ENCODE measurements at regions not wholly inside any gene's neighbourhood (a gene's known extent, or its start where the extent isn't known, plus 50 kb on each side); places are given as distances from the start of the nearest gene placed in this dataset.

DNA sequence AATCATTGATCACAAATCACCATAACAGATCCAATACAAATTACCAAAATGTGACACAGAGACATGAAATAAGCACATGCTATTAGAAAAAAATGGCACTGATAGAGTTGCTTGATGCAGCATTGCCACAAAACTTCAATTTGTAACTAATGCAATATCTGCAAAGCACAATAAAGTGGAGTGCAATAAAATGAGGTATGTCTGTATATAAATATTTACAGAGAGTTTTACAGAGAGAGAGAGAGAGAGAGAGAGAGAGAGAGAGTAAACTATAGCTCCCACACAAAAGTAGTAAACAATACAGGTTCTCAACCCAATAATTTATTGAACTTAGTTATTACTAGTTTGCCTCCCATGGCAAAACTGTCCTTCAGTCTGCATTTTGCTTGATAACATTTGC is 1807.0 kb downstream of the SUCLG1 start:
- intact Hi-C loops (cut with micrococcal nuclease; ENCODE audit: unreplicated experiment): no loop called here
- TF ChIP-seq, protein P1, sequence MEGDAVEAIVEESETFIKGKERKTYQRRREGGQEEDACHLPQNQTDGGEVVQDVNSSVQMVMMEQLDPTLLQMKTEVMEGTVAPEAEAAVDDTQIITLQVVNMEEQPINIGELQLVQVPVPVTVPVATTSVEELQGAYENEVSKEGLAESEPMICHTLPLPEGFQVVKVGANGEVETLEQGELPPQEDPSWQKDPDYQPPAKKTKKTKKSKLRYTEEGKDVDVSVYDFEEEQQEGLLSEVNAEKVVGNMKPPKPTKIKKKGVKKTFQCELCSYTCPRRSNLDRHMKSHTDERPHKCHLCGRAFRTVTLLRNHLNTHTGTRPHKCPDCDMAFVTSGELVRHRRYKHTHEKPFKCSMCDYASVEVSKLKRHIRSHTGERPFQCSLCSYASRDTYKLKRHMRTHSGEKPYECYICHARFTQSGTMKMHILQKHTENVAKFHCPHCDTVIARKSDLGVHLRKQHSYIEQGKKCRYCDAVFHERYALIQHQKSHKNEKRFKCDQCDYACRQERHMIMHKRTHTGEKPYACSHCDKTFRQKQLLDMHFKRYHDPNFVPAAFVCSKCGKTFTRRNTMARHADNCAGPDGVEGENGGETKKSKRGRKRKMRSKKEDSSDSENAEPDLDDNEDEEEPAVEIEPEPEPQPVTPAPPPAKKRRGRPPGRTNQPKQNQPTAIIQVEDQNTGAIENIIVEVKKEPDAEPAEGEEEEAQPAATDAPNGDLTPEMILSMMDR (conservative IDR thresholded peaks at IDR 0.05; ENCODE audit: low read depth, low read length): no peak
- no peak for TF ChIP-seq EZH2 (IDR thresholded peaks at IDR 0.05; ENCODE audit: borderline replicate concordance, low read depth, low read length, poor library complexity, severe bottlenecking)
- POLR2A ChIA-PET (ENCODE audit: low non-redundant PET): no interaction called here
- no peaks in the 10 kb centered on the region for H3K27me3 ChIP-seq (replicated peaks; ENCODE audit: insufficient read depth, low read depth, low read length, poor library complexity)
- BruUV-seq (replicated peaks): no TSS peak
- H3K4me3 ChIP-seq (ENCODE audit: low read depth, low read length, poor library complexity, severe bottlenecking): no peak overlapping the region
- CTCF ChIA-PET: no interaction called here
- no peaks in the 10 kb centered on the region for H3K4me1 ChIP-seq (ENCODE audit: insufficient read depth, low read length, poor library complexity, severe bottlenecking)
- DNase-seq (ENCODE audit: low spot score): no peak
- H3K27ac ChIP-seq (ENCODE audit: low read depth, low read length, poor library complexity, severe bottlenecking): no peak overlapping the region
- H3K36me3 ChIP-seq (ENCODE audit: insufficient read depth, low read length, poor library complexity, severe bottlenecking): no peaks in the 10 kb centered on the region
- peaks cover 19% of the 10 kb centered on the region for H3K9me3 ChIP-seq (ENCODE audit: low read depth, low read length, poor library complexity, severe bottlenecking)

DNA sequence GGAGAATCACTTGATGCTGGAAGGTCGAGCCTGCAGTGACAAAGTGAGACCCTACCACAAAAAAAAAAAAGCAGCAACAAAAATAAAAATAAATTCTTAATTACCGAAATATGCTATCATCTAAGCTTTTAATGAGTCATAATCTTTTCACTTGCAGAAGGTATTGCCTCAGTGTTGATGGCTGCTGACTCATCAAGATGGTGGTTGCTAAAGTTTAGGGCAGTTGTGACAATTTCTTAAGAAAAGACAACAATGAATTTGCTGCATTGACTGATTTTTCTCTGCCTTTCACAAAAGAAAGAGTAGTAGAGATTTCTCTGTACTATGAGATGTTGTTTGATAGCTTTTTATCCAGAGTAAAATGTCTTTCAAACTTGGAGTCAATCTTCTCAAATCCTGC is 1809.0 kb downstream of the SUCLG1 start:
- POLR2A ChIA-PET (ENCODE audit: low non-redundant PET): no interaction called here

DNA sequence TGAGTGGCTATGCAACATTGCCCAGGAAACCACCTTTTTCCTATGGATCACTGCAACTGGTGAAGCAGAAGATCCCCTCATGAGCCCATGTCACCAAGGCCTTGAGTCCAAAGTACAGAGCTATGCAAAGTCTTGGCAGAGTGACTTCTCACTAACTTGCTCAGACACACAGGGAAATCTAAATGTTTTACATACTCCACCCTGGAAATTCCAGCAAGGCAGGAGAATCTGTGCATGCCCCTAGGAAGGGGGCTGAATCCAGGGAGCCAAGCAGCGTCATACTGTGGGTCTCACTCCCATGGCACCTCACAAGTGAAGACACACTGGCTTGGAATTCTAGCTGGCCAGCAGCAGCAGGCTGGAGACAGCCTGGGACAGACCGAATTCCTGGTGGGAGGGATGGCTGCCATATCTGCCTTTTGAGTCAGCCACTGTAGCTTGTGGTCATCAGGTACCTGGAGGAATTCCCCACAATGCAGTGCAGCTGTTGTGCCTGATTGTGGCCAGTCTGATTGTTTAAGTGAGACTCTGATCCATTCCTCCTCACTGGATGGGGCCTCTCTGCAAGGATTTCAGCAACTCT is 1817.4 kb downstream of the SUCLG1 start:
- BruUV-seq (replicated peaks): no TSS peak
- no peak for DNase-seq (ENCODE audit: low spot score)
- H3K4me3 ChIP-seq (ENCODE audit: low read depth, low read length, poor library complexity, severe bottlenecking): no peak overlapping the region
- CTCF ChIA-PET: no interaction called here
- peaks cover 39% of the 10 kb centered on the region for H3K9me3 ChIP-seq (ENCODE audit: low read depth, low read length, poor library complexity, severe bottlenecking)
- intact Hi-C loops (cut with micrococcal nuclease; ENCODE audit: unreplicated experiment): no loop called here
- no peaks in the 10 kb centered on the region for H3K4me1 ChIP-seq (ENCODE audit: insufficient read depth, low read length, poor library complexity, severe bottlenecking)
- POLR2A ChIA-PET (ENCODE audit: low non-redundant PET): no interaction called here
- no peaks in the 10 kb centered on the region for H3K27me3 ChIP-seq (replicated peaks; ENCODE audit: insufficient read depth, low read depth, low read length, poor library complexity)
- H3K27ac ChIP-seq (ENCODE audit: low read depth, low read length, poor library complexity, severe bottlenecking): no peak overlapping the region
- TF ChIP-seq, protein P1 (conservative IDR thresholded peaks at IDR 0.05; ENCODE audit: low read depth, low read length): no peak
- no peak for TF ChIP-seq EZH2 (IDR thresholded peaks at IDR 0.05; ENCODE audit: borderline replicate concordance, low read depth, low read length, poor library complexity, severe bottlenecking)
- H3K36me3 ChIP-seq (ENCODE audit: insufficient read depth, low read length, poor library complexity, severe bottlenecking): no peaks in the 10 kb centered on the region

More for the DNA sequence above, 1809.0 kb downstream of the SUCLG1 start:
- peaks cover 16% of the 10 kb centered on the region for H3K9me3 ChIP-seq (ENCODE audit: low read depth, low read length, poor library complexity, severe bottlenecking)
- DNase-seq (ENCODE audit: low spot score): no peak
- CTCF ChIA-PET: no interaction called here
- intact Hi-C loops (cut with micrococcal nuclease; ENCODE audit: unreplicated experiment): no loop called here
- no peaks in the 10 kb centered on the region for H3K27me3 ChIP-seq (replicated peaks; ENCODE audit: insufficient read depth, low read depth, low read length, poor library complexity)
- no peak for TF ChIP-seq EZH2 (IDR thresholded peaks at IDR 0.05; ENCODE audit: borderline replicate concordance, low read depth, low read length, poor library complexity, severe bottlenecking)
- TF ChIP-seq, protein P1 (conservative IDR thresholded peaks at IDR 0.05; ENCODE audit: low read depth, low read length): no peak
- BruUV-seq (replicated peaks): no TSS peak
- no peak overlapping the region for H3K4me3 ChIP-seq (ENCODE audit: low read depth, low read length, poor library complexity, severe bottlenecking)
- no peaks in the 10 kb centered on the region for H3K36me3 ChIP-seq (ENCODE audit: insufficient read depth, low read length, poor library complexity, severe bottlenecking)
- no peak overlapping the region for H3K27ac ChIP-seq (ENCODE audit: low read depth, low read length, poor library complexity, severe bottlenecking)
- H3K4me1 ChIP-seq (ENCODE audit: insufficient read depth, low read length, poor library complexity, severe bottlenecking): no peaks in the 10 kb centered on the region

Data from A673 (cell line).